K562 (cell line): ENCODE measurements at regions not wholly inside any gene's neighbourhood (a gene's known extent, or its start where the extent isn't known, plus 50 kb on each side); places are given as distances from the start of the nearest gene placed in this dataset.

Experiments
- AFF1 ChIP-seq, 2 experiments: fragments of 450-650 bp; IDR thresholded peaks; 2 replicates each; pipeline ENCODE4 v1.6.1; 2018; ENCODE audit warnings: mild to moderate bottlenecking in 2 of 2, low read depth in 1 of 2; ENCODE audit not compliant: partially characterized antibody in 2 of 2
- CGGBP1 ChIP-seq: fragments of 250-450 bp; sonication (Bioruptor Pico); IDR thresholded peaks from 2 replicates; pipeline ENCODE4 v1.9.0; 2021; ENCODE audit warnings: mild to moderate bottlenecking
- COPS2 ChIP-seq: fragments of 450-650 bp; conservative IDR thresholded peaks from 2 replicates; pipeline ENCODE4 v1.6.1; 2016; ENCODE audit warnings: mild to moderate bottlenecking, moderate library complexity
- DPF2 ChIP-seq: fragments of 450-650 bp; IDR thresholded peaks from 2 replicates; pipeline ENCODE4 v1.6.1; 2016
- E2F1 ChIP-seq: sonication (generic); formaldehyde crosslinking; IDR thresholded peaks from 2 replicates; pipeline ENCODE4 v1.8.1; 2023; ENCODE audit warnings: mild to moderate bottlenecking, missing genetic modification reagents, moderate library complexity
- ETV1 ChIP-seq: fragments of 450-650 bp; conservative IDR thresholded peaks from 2 replicates; pipeline ENCODE4 v1.6.1; 2016; ENCODE audit warnings: missing genetic modification characterization, control low read depth, low read depth, missing compliant biosample characterization
- FOXJ2 ChIP-seq: fragments of 200-800 bp; sonication (Bioruptor generic); IDR thresholded peaks from 2 replicates; pipeline ENCODE4 v1.6.1; 2016; ENCODE audit warnings: missing genetic modification characterization, missing compliant biosample characterization
- MAZ ChIP-seq, 2 experiments: fragments of 450-650 bp in 1 of 2; sonication (generic) in 1 of 2; formaldehyde crosslinking; IDR thresholded peaks in 1 of 2; conservative IDR thresholded peaks in 1 of 2; 2 replicates each; pipeline versions ENCODE4 v1.4.0 to v1.5.0; 2020; ENCODE audit warnings: mild to moderate bottlenecking in 1 of 2, missing genetic modification reagents in 1 of 2
- MNT ChIP-seq, 2 experiments: fragments of 450-650 bp; conservative IDR thresholded peaks; 2 replicates each; pipeline ENCODE4 v1.6.1; 2017; ENCODE audit warnings: mild to moderate bottlenecking in 2 of 2, moderate library complexity in 2 of 2
- NR2C2 ChIP-seq, 2 experiments: fragments of 200-800 bp in 1 of 2; sonication (Bioruptor generic) in 1 of 2; sonication (generic) in 1 of 2; formaldehyde crosslinking in 1 of 2; IDR thresholded peaks; 2 replicates each; pipeline versions ENCODE4 v1.6.1 to v1.8.0; 2016 to 2022; ENCODE audit warnings: mild to moderate bottlenecking in 1 of 2, missing compliant biosample characterization in 1 of 2, missing genetic modification characterization in 1 of 2, missing genetic modification reagents in 1 of 2
- SMAD3 ChIP-seq: fragments of 450-650 bp; formaldehyde crosslinking; conservative IDR thresholded peaks from 2 replicates; pipeline ENCODE4 v1.4.0; 2020; ENCODE audit warnings: mild to moderate bottlenecking
- SOX6 ChIP-seq: fragments of 450-650 bp; IDR thresholded peaks from 2 replicates; pipeline ENCODE4 v1.6.1; 2014; ENCODE audit warnings: mild to moderate bottlenecking
- SP2 ChIP-seq: IDR thresholded peaks from 2 replicates; pipeline ENCODE4 v1.6.1; 2011; ENCODE audit warnings: mild to moderate bottlenecking, low read depth, low read length, moderate library complexity; ENCODE audit not compliant: poor library complexity, severe bottlenecking; ENCODE audit errors: extremely low read depth
- TEAD2 ChIP-seq: fragments of 450-650 bp; IDR thresholded peaks from 2 replicates; pipeline ENCODE4 v1.6.1; 2016; ENCODE audit warnings: missing genetic modification characterization, control low read depth, missing compliant biosample characterization
- ZNF239 ChIP-seq: fragments of 250-450 bp; sonication (Bioruptor Pico); IDR thresholded peaks from 2 replicates; pipeline ENCODE4 v1.4.0; 2020; ENCODE audit warnings: mild to moderate bottlenecking
- ZNF592 ChIP-seq: fragments of 450-650 bp; IDR thresholded peaks from 2 replicates; pipeline ENCODE4 v1.6.1; 2017; ENCODE audit warnings: antibody characterized with exemption, mild to moderate bottlenecking
- ZNF77 ChIP-seq: fragments of 250-450 bp; sonication (Bioruptor Pico); IDR thresholded peaks from 2 replicates; pipeline ENCODE4 v1.5.0; 2020

- TF ChIP-seq NR2C2 (CRISPR knock-in tag; IDR thresholded peaks at IDR 0.05) (no peak), NR2C2 (tag; IDR thresholded peaks at IDR 0.05) (peak; percentile 84), SOX6 (peak; percentile 68; the same call in 1 of the 2 replicates), FOXJ2 (no peak), MAZ (CRISPR knock-in tag; conservative IDR thresholded peaks at IDR 0.05 in 1 of 2, IDR thresholded peaks at IDR 0.05 in 1 of 2) (no peak), ZNF592 (peak; percentile 81), CGGBP1 (CRISPR knock-in tag) (no peak), ZNF77 (CRISPR knock-in tag) (no peak), E2F1 (CRISPR knock-in tag) (no peak), COPS2 (no peak), ZNF239 (CRISPR knock-in tag) (no peak; the same call in 1 of the 2 replicates), AFF1 (IDR thresholded peaks at IDR 0.05; ENCODE audit: low read depth in 1 of 2, partially characterized antibody in 2 of 2) (no peak), SMAD3 (CRISPR knock-in tag) (no peak), MNT (conservative IDR thresholded peaks at IDR 0.05) (peak; percentile 51 to 71; a peak in 3 of 4 replicates), ETV1 (tag) (peak; percentile 88), TEAD2 (peak; percentile 15; the same call in 1 of the 2 replicates), DPF2 (peak; percentile 94), SP2 (no peak)
Measured at GRCh38 chr1:244354810-244355278, 96.9 kb downstream of the ADSS2 start (continued).
